Fibroblast of lung (primary cell): ENCODE measurements at regions not wholly inside any gene's neighbourhood (a gene's known extent, or its start where the extent isn't known, plus 50 kb on each side); places are given as distances from the start of the nearest gene placed in this dataset.

Experiments used
- CTCF ChIP-seq, 2 donors: IDR thresholded peaks in 1 of 2; conservative IDR thresholded peaks in 1 of 2; 1 replicate in 1 of 2; 2 replicates in 1 of 2; pipeline ENCODE4 v1.5.1; 2011 to 2012; ENCODE audit warnings: low read length in 2 of 2, control low read depth in 1 of 2, inconsistent platforms in 1 of 2, low read depth in 1 of 2, mild to moderate bottlenecking in 1 of 2
- EZH2 ChIP-seq: IDR thresholded peaks from 2 replicates; pipeline ENCODE4 v1.5.1; 2012; ENCODE audit warnings: low read length, control low read depth, mild to moderate bottlenecking; ENCODE audit errors: missing control alignments

GRCh38 chr19:28634837-28635236 lies 578.1 kb downstream of the UQCRFS1 start:
- TF ChIP-seq CTCF (conservative IDR thresholded peaks at IDR 0.05 in 1 of 2, IDR thresholded peaks at IDR 0.05 in 1 of 2; ENCODE audit: low read depth in 1 of 2, low read length in 2 of 2) (no peak), EZH2 (no peak)
